ENCODE measurements at regions not wholly inside any gene's neighbourhood (a gene's known extent, or its start where the extent isn't known, plus 50 kb on each side); places are given as distances from the start of the nearest gene placed in this dataset.

- no peak for DNase-seq
These were observed 939.6 kb upstream of the CNTNAP5 start for GRCh38 chr2:123085484-123085883.

DNA sequence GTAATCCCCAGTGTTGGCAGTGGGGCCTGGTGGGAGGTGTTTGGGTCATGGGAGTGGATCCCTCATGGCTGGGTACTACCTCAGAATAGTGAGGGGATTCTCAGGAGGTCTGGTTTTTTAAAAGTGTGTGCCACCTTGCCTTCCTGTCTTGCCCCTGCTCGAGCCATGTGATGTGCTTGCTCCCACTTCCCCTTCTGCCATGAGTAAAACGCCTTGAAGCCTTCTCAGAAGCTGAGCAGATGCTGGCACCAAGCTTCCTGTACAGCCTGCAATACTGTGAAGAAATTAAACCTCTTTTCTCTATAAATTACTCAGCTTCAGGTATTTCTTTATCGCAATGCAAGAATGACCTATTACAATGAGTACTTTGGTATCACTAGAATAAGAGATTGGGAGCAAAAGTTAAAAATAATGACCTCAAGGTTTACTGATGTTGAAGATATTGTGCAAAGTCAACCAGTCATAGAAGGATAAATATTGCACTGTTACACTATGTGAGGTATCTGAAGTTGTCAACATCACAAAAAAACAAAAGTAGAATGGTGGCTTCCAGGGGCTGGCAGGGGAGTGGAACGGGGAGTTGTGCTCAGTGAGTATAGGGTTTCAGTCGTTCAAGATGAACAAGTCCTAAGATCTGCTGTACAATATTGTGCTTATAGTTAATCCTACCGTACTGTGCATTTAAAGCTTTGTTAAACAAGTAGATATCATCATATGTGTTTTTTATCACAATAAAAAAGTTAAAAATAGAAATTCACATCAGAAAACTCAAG is 938.3 kb upstream of the CNTNAP5 start:
- DNase-seq: no peak

DNA sequence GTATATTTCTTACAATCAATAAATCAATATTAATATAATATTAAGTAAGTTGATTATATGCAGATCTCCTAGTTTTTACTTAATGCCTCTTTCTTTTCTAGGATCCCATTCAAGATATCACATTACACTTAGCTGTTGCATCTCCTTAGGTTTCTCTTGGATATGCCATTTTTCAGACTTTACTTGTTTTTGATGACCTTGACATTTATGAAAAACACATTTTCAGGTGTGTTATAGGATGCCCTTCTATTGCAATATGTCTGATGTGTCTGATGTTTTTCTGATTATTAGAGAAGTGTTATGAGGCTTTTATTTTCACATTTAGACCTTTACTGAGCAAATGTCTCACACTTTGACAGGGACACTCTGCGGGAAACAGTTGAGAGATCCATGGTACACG is 933.6 kb upstream of the CNTNAP5 start:
- no peak for DNase-seq

DNA sequence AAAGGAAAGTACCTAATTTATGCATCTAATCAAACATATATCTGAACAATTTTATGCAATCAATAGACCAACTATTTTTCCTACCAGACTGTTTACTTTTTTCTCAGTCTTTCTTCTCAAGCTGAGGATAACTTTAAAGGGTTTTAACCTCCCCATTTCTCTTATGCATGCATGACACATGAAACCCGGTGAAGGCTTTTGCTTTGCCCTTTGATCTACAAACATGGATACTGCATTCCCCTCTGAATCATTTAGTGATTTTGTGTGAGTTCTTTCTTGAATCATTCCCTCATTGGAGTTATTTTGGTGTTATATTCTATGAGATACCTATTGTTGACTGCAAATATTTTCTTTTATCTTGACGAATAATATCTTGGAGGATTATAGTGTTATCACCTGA is 931.9 kb upstream of the CNTNAP5 start:
- DNase-seq: no peak

- no peak for DNase-seq
These were observed 929.8 kb upstream of the CNTNAP5 start for GRCh38 chr2:123095219-123095835.

DNA sequence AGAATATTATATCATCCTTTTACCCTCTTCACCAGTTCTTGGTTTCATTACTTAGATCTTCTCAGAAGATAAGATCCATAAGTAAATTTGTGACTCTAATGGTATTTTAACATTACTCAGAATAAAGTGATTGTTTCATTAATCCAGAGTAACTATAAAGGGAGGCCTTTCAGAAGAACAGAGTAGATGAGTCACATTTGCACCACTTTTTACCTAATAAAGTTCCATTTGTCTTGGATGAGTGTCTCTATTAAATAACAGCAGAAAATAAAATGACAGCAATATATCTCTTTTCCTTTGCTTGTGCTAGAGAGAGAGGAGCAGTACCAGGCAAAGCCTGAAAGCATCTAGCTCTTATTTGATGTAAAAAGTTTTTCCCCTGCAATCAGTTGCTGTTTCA is 926.5 kb upstream of the CNTNAP5 start:
- no peak for DNase-seq

GRCh38 chr2:123101434-123101833 is 923.7 kb upstream of the CNTNAP5 start:
- DNase-seq: no peak

- no peak for DNase-seq
These were observed 921.2 kb upstream of the CNTNAP5 start for GRCh38 chr2:123103902-123104301.

- no peak for DNase-seq
These were observed 908.5 kb upstream of the CNTNAP5 start for GRCh38 chr2:123116595-123116994.

GRCh38 chr2:123127236-123127635 is 897.9 kb upstream of the CNTNAP5 start:
- DNase-seq: no peak

GRCh38 chr2:123128951-123129350 is 896.1 kb upstream of the CNTNAP5 start:
- no peak for DNase-seq

DNA sequence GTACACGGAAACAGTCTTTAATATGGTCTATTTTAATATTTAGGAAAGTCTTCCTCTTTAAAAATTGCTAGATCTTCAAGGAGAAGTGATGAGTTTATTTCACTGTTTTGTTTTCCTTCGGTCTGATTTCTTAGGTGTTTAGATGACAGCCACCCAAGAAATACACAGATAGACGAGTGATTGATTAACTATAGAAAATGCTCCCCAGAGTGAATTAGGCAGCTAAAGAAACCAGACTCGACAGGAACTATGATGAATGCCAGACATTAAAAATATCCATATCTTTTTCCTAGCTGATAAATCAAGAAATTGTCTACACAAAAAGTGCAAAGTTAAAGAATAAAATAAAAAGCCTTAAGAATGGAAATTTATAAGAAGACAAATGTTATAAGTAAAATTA is 888.7 kb upstream of the CNTNAP5 start:
- no peak for DNase-seq

DNA sequence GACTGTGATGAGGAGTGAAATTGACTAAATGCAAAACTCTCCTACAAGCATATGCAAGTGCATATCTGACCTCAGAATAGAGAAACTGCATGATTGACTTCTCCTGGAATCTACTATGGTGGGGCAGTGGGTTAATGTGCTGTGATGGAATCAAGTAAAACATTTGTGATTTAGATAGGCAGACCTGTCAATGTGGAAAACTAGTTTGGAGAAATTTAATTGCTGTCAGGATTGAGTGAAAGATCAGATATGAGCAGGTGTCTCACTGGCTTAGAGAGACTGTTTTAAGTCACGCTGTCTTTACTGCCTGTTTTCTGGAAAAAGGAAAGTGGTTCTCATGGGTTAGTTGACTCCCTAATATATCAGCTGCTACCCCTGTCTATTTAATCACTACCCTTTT is 881.0 kb upstream of the CNTNAP5 start:
- no peak for DNase-seq

GRCh38 chr2:123153041-123153440 is 872.0 kb upstream of the CNTNAP5 start:
- DNase-seq: no peak

DNA sequence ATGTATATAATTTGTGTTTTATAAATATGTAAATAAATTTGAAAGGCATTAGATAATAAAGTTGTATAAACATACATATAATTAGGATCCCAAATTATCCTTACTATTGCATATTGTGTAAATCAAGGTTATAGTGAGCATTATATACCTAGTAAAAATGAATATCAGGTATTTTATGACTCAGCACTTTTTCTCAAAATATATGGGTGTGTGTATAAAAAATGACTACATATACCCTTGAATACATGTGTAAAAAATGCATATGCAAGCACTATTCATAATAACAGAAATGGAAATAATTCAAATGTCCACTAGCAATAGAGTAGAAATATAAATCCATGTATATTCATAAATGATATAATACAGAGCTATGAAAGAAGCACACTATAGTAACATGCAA is 870.9 kb upstream of the CNTNAP5 start:
- DNase-seq: no peak

DNA sequence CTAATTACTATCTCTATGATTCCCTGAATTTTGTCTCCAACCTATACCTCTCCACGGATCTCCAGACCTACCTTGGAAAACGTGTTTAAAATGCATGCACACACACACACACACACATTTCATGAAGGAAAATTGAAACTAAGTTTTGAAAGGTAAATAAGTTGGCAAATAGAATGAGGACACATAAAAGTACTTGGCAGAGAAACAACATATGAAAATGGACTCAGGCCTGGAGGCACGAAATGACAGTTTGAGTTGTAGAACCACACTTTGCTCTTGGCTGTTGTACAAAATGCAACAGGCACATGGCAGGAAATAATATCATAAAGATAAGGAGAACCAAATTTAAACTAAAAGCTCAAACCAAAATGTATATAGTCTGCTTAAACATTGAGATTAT is 868.1 kb upstream of the CNTNAP5 start:
- DNase-seq: no peak

GRCh38 chr2:123162400-123163016 is 862.6 kb upstream of the CNTNAP5 start:
- no peak for DNase-seq

DNA sequence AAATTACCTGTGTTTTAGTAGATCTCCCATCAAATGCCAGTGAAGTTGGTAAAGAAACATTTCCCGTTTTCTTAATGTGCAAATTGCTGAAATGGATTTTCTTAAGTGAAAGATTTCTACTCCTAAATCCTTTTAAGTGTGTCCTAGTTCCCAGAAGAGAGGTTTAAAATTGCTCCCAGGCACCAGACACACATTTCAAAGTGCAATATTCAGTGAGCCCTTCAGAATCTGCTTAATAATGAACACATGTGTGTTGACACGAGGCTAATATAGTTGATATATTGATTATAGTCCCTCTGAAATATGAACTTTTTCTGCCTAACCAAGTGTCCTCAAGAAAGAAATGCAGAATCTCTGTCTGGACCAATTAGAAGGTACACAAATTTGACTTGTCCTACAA is 861.7 kb upstream of the CNTNAP5 start:
- no peak for DNase-seq

- no peak for DNase-seq
These were observed 860.9 kb upstream of the CNTNAP5 start for GRCh38 chr2:123164216-123164615.

- no peak for DNase-seq
These were observed 859.5 kb upstream of the CNTNAP5 start for GRCh38 chr2:123165616-123166015.

- no peak for DNase-seq
These were observed 845.6 kb upstream of the CNTNAP5 start for GRCh38 chr2:123179526-123179925.

- DNase-seq: no peak
These were observed 829.1 kb upstream of the CNTNAP5 start for GRCh38 chr2:123195957-123196356.

GRCh38 chr2:123200035-123200434 is 825.1 kb upstream of the CNTNAP5 start:
- DNase-seq: no peak

DNA sequence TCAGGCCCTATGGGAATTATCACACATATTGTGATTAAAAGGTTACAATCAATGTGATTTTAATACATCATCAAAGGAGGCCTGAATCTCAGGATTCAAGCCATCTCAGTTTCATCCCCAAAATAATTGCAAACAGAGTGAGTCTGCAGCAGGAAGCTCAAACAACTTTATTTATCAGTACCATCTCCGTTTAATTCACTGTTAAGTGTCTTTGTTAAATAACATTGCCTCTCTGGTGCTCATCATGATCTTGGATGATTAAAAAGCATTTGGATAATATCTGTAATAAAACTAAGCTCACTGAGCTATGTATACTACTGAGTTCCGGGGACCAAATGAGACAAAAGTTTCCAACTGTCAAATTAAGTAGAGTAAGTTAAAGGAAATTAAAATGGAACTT is 817.8 kb upstream of the CNTNAP5 start:
- no peak for DNase-seq
